MM.1S (cell line): ENCODE measurements at regions not wholly inside any gene's neighbourhood (a gene's known extent, or its start where the extent isn't known, plus 50 kb on each side); places are given as distances from the start of the nearest gene placed in this dataset.

Source experiments
- EZH2 ChIP-seq: fragments of 300-600 bp; sonication (generic); optimal IDR thresholded peaks from 2 replicates; pipeline ENCODE3; 2017; ENCODE audit warnings: low read depth, mild to moderate bottlenecking, antibody characterized with exemption, low read length, mixed read lengths
- TF ChIP-seq, protein P1 (sequence below): fragments of 300-600 bp; sonication (generic); IDR thresholded peaks from 2 replicates; pipeline ENCODE4 v1.5.1; 2016; ENCODE audit warnings: antibody characterized with exemption, low read length, mixed read lengths

- no peak for TF ChIP-seq EZH2
- TF ChIP-seq, protein P1, sequence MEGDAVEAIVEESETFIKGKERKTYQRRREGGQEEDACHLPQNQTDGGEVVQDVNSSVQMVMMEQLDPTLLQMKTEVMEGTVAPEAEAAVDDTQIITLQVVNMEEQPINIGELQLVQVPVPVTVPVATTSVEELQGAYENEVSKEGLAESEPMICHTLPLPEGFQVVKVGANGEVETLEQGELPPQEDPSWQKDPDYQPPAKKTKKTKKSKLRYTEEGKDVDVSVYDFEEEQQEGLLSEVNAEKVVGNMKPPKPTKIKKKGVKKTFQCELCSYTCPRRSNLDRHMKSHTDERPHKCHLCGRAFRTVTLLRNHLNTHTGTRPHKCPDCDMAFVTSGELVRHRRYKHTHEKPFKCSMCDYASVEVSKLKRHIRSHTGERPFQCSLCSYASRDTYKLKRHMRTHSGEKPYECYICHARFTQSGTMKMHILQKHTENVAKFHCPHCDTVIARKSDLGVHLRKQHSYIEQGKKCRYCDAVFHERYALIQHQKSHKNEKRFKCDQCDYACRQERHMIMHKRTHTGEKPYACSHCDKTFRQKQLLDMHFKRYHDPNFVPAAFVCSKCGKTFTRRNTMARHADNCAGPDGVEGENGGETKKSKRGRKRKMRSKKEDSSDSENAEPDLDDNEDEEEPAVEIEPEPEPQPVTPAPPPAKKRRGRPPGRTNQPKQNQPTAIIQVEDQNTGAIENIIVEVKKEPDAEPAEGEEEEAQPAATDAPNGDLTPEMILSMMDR, result no peak
These were observed 461.6 kb downstream of the ETS1 start for GRCh38 chr11:128125723-128126122.
